ENCODE measurements at regions not wholly inside any gene's neighbourhood (a gene's known extent, or its start where the extent isn't known, plus 50 kb on each side); places are given as distances from the start of the nearest gene placed in this dataset.
"Not testable (repeated sequence)": the region's sequence is repeated elsewhere in the genome, so short reads cannot be mapped to it uniquely, and the experiment has no call there.

DNA sequence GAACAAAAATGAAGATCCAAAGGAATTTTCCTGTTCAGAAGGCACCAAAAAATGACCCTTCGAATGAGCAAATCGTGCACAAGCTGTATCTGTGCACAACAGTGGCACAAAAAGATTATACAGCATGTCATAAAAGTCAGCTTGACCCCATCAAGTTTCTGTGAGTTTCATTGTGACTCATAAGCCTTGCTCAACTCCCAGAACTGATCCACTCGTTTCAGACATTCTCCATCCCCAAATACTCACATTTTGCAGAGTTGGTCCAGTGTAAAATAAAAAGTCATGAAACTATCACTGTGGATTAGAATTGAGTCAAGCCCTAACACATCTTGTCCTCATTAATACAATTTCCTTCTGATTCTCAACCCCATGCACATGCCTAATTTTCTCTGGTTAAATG lies 174.7 kb upstream of the PKN2 start:
- no peak for DNase-seq

GRCh38 chr1:88514544-88515060 lies 169.5 kb upstream of the PKN2 start:
- no peak for DNase-seq

- DNase-seq = not testable (repeated sequence)
These were observed 166.6 kb upstream of the PKN2 start for GRCh38 chr1:88517499-88517898.

DNA sequence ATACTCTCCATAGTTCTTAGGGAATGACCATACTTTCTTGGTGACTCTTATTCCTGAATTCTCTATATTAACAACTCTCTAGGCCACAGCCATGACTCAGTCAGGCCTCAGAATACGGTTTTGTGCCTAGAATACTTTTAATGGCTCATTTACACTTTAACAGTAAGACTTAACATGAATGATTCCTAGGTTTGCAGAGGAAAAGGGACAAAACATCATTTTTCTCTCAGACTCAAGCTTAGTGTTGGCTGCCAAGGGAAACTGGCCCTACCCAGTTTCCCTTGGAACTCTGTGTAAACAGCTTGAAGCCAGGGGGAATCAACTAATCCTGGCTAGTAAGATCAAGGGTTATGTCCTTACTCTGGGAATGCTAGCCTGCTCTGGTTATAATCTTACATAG lies 164.9 kb upstream of the PKN2 start:
- peak; percentile 53 for DNase-seq

GRCh38 chr1:88523854-88524528 lies 160.1 kb upstream of the PKN2 start:
- DNase-seq = no peak

- no peak for DNase-seq
These were observed 157.6 kb upstream of the PKN2 start for GRCh38 chr1:88526456-88526855.

- no peak for DNase-seq
These were observed 155.3 kb upstream of the PKN2 start for GRCh38 chr1:88528792-88529191.

DNA sequence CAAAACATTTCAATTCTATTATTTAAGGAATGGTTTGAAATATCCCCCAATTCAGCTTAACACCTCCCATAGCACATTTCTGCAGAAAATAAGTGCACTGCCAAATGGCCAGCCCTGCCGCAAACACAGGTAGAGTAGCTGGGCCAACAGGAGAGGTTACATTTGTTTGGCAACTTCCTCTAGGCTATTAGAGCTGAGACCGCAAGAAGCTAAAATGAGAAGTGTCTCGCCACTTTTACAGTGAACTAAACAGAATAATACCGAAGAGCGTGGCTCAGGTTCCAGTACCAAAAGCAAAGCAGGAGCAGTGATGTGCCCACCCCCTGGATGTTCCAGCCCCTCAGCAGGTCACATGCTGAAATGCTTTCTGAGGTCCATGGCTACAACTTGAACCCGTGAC lies 154.5 kb upstream of the PKN2 start:
- no peak for DNase-seq

- no peak for DNase-seq
These were observed 153.8 kb upstream of the PKN2 start for GRCh38 chr1:88530246-88530645.

- DNase-seq = no peak
These were observed 146.3 kb upstream of the PKN2 start for GRCh38 chr1:88537787-88538186.

GRCh38 chr1:88538222-88538899 lies 145.7 kb upstream of the PKN2 start:
- DNase-seq = no peak

DNA sequence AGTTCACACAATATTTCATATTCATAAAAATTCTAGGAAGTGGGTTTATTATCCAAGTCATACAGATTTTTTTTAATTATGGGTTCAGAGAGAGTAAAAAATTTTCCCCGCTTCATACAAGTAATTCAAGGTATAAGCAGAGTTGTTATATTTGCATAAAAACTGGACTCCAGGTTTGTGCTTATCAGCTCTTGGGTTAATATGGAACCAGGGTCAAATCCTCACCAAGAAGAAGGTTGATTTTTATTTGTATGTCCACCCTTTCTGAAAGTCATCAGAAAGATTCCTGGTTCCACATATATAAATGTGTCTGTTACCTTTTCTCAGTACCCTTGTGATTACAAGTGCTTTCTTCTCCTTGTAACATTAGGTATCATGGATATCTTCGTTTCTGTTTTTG lies 143.8 kb upstream of the PKN2 start:
- DNase-seq = no peak

GRCh38 chr1:88541596-88541995 lies 142.5 kb upstream of the PKN2 start:
- DNase-seq = no peak

- no peak for DNase-seq
These were observed 139.9 kb upstream of the PKN2 start for GRCh38 chr1:88544195-88544594.

- no peak for DNase-seq
These were observed 134.5 kb upstream of the PKN2 start for GRCh38 chr1:88549536-88549935.

GRCh38 chr1:88552226-88552625 lies 131.8 kb upstream of the PKN2 start:
- DNase-seq = no peak

- DNase-seq = no peak
These were observed 127.1 kb upstream of the PKN2 start for GRCh38 chr1:88557014-88557413.

DNA sequence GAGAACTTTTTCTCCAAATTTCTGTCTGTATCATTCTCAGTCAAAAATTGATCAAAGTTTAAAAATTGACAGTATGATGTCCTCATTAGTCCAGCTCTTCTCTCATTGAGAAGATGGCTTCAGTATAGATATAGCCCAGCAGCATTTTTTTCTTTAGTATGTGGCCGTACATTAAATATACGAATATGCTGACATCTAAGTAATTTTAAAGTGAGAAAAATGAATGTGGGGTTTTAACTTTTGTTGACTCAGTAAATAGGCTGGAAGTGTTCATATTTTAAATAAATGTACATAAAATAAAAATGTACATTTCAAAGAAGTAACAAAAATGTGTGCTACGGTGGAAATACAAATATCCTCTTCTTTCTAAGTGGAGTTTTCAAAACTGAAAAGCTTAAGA lies 123.5 kb upstream of the PKN2 start:
- no peak for DNase-seq

- DNase-seq = no peak
These were observed 121.1 kb upstream of the PKN2 start for GRCh38 chr1:88562991-88563390.

GRCh38 chr1:88566615-88567387 lies 117.3 kb upstream of the PKN2 start:
- no peak for DNase-seq

DNA sequence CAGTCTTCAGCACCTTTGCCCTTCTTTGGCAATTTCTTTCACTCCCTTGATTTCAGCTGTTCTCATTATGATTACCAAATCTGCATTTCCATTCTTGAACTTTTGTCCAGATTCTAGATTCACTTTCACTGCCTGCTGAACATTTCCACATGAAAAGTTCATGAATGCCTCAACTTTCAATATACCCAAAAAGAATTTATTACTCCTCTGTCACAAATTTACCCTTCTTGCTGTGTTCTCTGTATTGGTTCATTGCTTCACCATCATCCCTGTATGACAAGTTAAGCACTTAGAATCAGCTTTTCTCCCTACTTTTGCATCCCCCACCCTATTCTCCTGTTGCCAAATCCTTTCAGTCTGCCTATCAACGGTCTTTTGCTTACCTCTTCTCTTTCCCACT lies 112.6 kb upstream of the PKN2 start:
- DNase-seq = no peak

- DNase-seq = no peak
These were observed 104.5 kb upstream of the PKN2 start for GRCh38 chr1:88579598-88579997.

GRCh38 chr1:88581703-88582102 lies 102.4 kb upstream of the PKN2 start:
- no peak for DNase-seq

- DNase-seq = no peak
These were observed 90.7 kb upstream of the PKN2 start for GRCh38 chr1:88593358-88593757.
